Mesodermal cell (in vitro differentiated cells): ENCODE measurements at regions not wholly inside any gene's neighbourhood (a gene's known extent, or its start where the extent isn't known, plus 50 kb on each side); places are given as distances from the start of the nearest gene placed in this dataset.

Experiments
- H3K27ac ChIP-seq: 2 replicates; pipeline ENCODE4 v1.7.0; 2013; ENCODE audit warnings: mild to moderate bottlenecking, low read depth, low read length, moderate library complexity; ENCODE audit not compliant: severe bottlenecking
- H3K36me3 ChIP-seq: 2 replicates; pipeline ENCODE4 v1.7.1; 2013; ENCODE audit warnings: mild to moderate bottlenecking, low read length, moderate library complexity; ENCODE audit not compliant: control insufficient read depth, insufficient read depth
- H3K4me1 ChIP-seq: one replicate; pipeline ENCODE4 v1.7.1; 2013; ENCODE audit warnings: mild to moderate bottlenecking, low read length; ENCODE audit not compliant: insufficient read depth, control insufficient read depth, poor library complexity, severe bottlenecking
- H3K4me3 ChIP-seq: 2 replicates; pipeline ENCODE4 v1.7.0; 2013; ENCODE audit warnings: low read length, control low read depth, mild to moderate bottlenecking; ENCODE audit not compliant: insufficient read depth, poor library complexity, severe bottlenecking; ENCODE audit errors: extremely low read depth
- H3K9me3 ChIP-seq: 2 replicates; pipeline ENCODE4 v1.7.1; 2013; ENCODE audit warnings: mild to moderate bottlenecking, low read length, moderate library complexity; ENCODE audit not compliant: control insufficient read depth
- WGBS, 2 experiments: methylation state at CpG; one replicate each; pipeline ENCODE4 v1.1.5; 2013; ENCODE audit warnings: missing lambda C conversion rate in 2 of 2; ENCODE audit not compliant: insufficient coverage in 2 of 2; 5-methylcytosine and 5-hydroxymethylcytosine counted together

GRCh38 chr20:17809362-17810061, 109.7 kb downstream of the BANF2 start:
- peaks cover 7% of the 10 kb centered on the region for H3K4me1 ChIP-seq
- H3K9me3 ChIP-seq: no peaks in the 10 kb centered on the region
- no peak overlapping the region for H3K4me3 ChIP-seq
- no peaks in the 10 kb centered on the region for H3K36me3 ChIP-seq
- H3K27ac ChIP-seq: no peak overlapping the region
- WGBS, 2 experiments: 85 to 91% methylated on average over 5 to 6 of the region's 8 CpGs

- Histone ChIP-seq H3K4me3 (no peak overlapping the region), H3K9me3 (no peaks in the 10 kb centered on the region), H3K4me1 (peaks cover 7% of the 10 kb centered on the region), H3K36me3 (no peaks in the 10 kb centered on the region), H3K27ac (no peak overlapping the region)
- WGBS, 2 experiments: 91 to 94% methylated on average over 1 to 5 of the region's 5 CpGs
Measured at GRCh38 chr20:17808782-17809181, 109.0 kb downstream of the BANF2 start.

- Histone ChIP-seq H3K9me3 (no peaks in the 10 kb centered on the region), H3K4me3 (no peak overlapping the region), H3K36me3 (no peaks in the 10 kb centered on the region), H3K27ac (no peak overlapping the region), H3K4me1 (peaks cover 7% of the 10 kb centered on the region)
- WGBS, 2 experiments: 77 to 83% methylated on average over 3 to 4 of the region's 5 CpGs
Measured at GRCh38 chr20:17808357-17808756, 108.6 kb downstream of the BANF2 start.

- H3K27ac ChIP-seq: no peak overlapping the region
Measured at GRCh38 chr20:17807651-17808050, 107.9 kb downstream of the BANF2 start.

GRCh38 chr20:17806739-17807441, 107.1 kb downstream of the BANF2 start:
- Histone ChIP-seq H3K4me3 (no peak overlapping the region), H3K27ac (no peak overlapping the region), H3K9me3 (peaks cover 4% of the 10 kb centered on the region), H3K36me3 (no peaks in the 10 kb centered on the region), H3K4me1 (peaks cover 7% of the 10 kb centered on the region)
- WGBS, 2 experiments: 81 to 85% methylated on average over 23 to 25 of the region's 26 CpGs

More at GRCh38 chr20:17807651-17808050, 107.9 kb downstream of the BANF2 start:
- Histone ChIP-seq H3K36me3 (no peaks in the 10 kb centered on the region), H3K4me3 (no peak overlapping the region), H3K9me3 (no peaks in the 10 kb centered on the region), H3K4me1 (peaks cover 7% of the 10 kb centered on the region)
- 72 to 100% methylated on average over 1 to 2 of the region's 2 CpGs for WGBS, 2 experiments

GRCh38 chr20:17806107-17806506, 106.3 kb downstream of the BANF2 start:
- WGBS, 2 experiments: 95 to 96% methylated on average over 2 to 4 of the region's 7 CpGs
- H3K4me1 ChIP-seq: peaks cover 7% of the 10 kb centered on the region
- no peaks in the 10 kb centered on the region for H3K36me3 ChIP-seq
- no peak overlapping the region for H3K27ac ChIP-seq
- H3K9me3 ChIP-seq: peaks cover 4% of the 10 kb centered on the region
- no peak overlapping the region for H3K4me3 ChIP-seq

DNA sequence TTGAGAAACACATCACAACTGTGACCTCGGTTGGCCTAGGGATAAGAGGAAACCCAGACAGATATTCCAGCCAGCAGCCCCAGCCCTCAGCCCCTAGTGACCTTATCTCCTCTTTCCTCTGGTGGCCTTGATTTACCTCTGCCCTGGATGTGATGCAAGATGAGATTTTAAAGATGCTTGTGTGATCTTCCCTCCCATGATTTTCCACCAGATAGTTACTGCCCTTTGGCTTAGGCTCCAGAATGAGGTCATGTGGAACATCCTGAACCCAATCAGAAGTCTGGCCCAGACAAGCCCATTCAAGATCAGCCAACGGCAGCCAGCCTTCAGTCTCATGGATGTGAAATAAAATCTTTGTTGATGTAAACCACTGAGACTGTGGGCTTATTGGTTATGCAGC, 104.0 kb downstream of the BANF2 start:
- Histone ChIP-seq H3K9me3 (peaks cover 11% of the 10 kb centered on the region), H3K36me3 (no peaks in the 10 kb centered on the region), H3K4me1 (peaks cover 4% of the 10 kb centered on the region), H3K27ac (no peak overlapping the region), H3K4me3 (no peak overlapping the region)
- WGBS, 2 experiments: 100% methylated on average over 2 of the region's 2 CpGs; no CpG with 5 or more reads in 1 of the 2 experiments

GRCh38 chr20:17799575-17800227, 99.9 kb downstream of the BANF2 start:
- peaks cover 11% of the 10 kb centered on the region for H3K9me3 ChIP-seq
- no peak overlapping the region for H3K27ac ChIP-seq
- H3K4me3 ChIP-seq: no peak overlapping the region
- H3K36me3 ChIP-seq: no peaks in the 10 kb centered on the region
- H3K4me1 ChIP-seq: no peaks in the 10 kb centered on the region
- 80% methylated on average over 1 of the region's 1 CpG; no CpG with 5 or more reads in 1 of the 2 experiments for WGBS, 2 experiments

DNA sequence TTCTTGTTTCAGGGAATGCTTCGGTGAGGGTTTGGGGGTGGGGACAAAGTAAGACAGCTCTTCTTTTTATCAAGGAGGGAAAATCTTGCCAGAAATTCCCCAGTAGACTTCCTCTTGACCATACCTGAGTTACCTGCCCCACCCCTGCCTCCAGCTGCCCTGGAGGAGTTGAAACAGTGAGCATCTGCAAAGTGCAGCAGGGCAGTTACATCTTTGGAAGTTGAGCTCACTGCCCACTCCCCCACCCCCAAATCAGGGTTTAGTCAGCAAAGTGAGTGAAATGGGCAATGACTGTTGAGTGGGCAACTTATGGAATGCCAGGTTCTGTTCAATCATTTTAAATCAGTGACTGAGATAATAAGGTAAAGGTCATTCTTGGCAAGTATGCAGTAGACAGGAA, 98.8 kb downstream of the BANF2 start:
- H3K27ac ChIP-seq: no peak overlapping the region
- H3K4me1 ChIP-seq: no peaks in the 10 kb centered on the region
- H3K4me3 ChIP-seq: no peak overlapping the region
- H3K36me3 ChIP-seq: no peaks in the 10 kb centered on the region
- WGBS, 2 experiments: no CpG with 5 or more reads among the region's 1 CpG
- H3K9me3 ChIP-seq: peaks cover 11% of the 10 kb centered on the region

- WGBS, 2 experiments: 100% methylated on average over 2 of the region's 4 CpGs; no CpG with 5 or more reads in 1 of the 2 experiments
- Histone ChIP-seq H3K36me3 (no peaks in the 10 kb centered on the region), H3K4me1 (no peaks in the 10 kb centered on the region), H3K4me3 (no peak overlapping the region), H3K27ac (no peak overlapping the region), H3K9me3 (peaks cover 11% of the 10 kb centered on the region)
Measured at GRCh38 chr20:17797579-17797978, 97.8 kb downstream of the BANF2 start.
